ENCODE measurements at regions not wholly inside any gene's neighbourhood (a gene's known extent, or its start where the extent isn't known, plus 50 kb on each side); places are given as distances from the start of the nearest gene placed in this dataset.

DNA sequence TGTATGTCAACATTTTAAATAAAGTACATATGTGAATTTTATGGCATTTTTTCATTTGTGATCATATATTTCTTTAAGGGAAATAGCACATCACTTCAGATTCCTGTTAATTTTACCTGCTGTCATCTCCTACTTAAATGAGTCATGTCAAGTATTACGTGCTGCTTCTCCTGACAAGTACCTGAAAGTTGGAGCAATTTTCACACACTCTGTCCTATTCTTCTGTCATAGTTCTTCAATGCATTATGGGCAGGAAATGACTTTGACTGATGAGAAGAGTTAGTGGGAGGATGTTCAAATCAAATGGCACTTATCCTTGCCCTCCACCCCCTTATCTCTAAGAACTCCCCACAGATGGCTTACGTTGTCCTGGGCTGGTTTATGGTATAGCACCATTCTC, 64.2 kb upstream of the SYTL5 start:
- Mint-ChIP-seq H3K9me3 (ENCODE audit: unreplicated experiment) (no peaks in the 10 kb centered on the region), H3K36me3 (ENCODE audit: insufficient read depth, unreplicated experiment) (no peaks in the 10 kb centered on the region), H3K27me3 (ENCODE audit: insufficient read depth, unreplicated experiment) (peaks cover 55% of the 10 kb centered on the region), H3K4me1 (ENCODE audit: insufficient read depth, unreplicated experiment) (no peaks in the 10 kb centered on the region), H3K4me3 (ENCODE audit: unreplicated experiment) (no peak overlapping the region), H3K27ac (ENCODE audit: low read depth, unreplicated experiment) (no peak overlapping the region)
- CTCF ChIA-PET, result no interaction called here
- intact Hi-C loops (cut with micrococcal nuclease), result no loop called here
- TF ChIP-seq, protein P1, sequence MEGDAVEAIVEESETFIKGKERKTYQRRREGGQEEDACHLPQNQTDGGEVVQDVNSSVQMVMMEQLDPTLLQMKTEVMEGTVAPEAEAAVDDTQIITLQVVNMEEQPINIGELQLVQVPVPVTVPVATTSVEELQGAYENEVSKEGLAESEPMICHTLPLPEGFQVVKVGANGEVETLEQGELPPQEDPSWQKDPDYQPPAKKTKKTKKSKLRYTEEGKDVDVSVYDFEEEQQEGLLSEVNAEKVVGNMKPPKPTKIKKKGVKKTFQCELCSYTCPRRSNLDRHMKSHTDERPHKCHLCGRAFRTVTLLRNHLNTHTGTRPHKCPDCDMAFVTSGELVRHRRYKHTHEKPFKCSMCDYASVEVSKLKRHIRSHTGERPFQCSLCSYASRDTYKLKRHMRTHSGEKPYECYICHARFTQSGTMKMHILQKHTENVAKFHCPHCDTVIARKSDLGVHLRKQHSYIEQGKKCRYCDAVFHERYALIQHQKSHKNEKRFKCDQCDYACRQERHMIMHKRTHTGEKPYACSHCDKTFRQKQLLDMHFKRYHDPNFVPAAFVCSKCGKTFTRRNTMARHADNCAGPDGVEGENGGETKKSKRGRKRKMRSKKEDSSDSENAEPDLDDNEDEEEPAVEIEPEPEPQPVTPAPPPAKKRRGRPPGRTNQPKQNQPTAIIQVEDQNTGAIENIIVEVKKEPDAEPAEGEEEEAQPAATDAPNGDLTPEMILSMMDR (IDR thresholded peaks at IDR 0.05; ENCODE audit: unreplicated experiment), result no peak
- BruUV-seq (replicated peaks), result no TSS peak
- no peak for DNase-seq (ENCODE audit: unreplicated experiment)
- POLR2A ChIA-PET, result no interaction called here

GRCh38 chrX:37943554-37944344, 62.6 kb upstream of the SYTL5 start:
- no peak for DNase-seq (ENCODE audit: unreplicated experiment)
- ChIA-PET CTCF (no interaction called here), POLR2A (no interaction called here)
- no TSS peak for BruUV-seq (replicated peaks)
- TF ChIP-seq, protein P1 (IDR thresholded peaks at IDR 0.05; ENCODE audit: unreplicated experiment), result no peak
- Mint-ChIP-seq H3K4me3 (ENCODE audit: unreplicated experiment) (no peak overlapping the region), H3K9me3 (ENCODE audit: unreplicated experiment) (no peaks in the 10 kb centered on the region), H3K36me3 (ENCODE audit: insufficient read depth, unreplicated experiment) (no peaks in the 10 kb centered on the region), H3K4me1 (ENCODE audit: insufficient read depth, unreplicated experiment) (no peaks in the 10 kb centered on the region), H3K27ac (ENCODE audit: low read depth, unreplicated experiment) (no peak overlapping the region), H3K27me3 (ENCODE audit: insufficient read depth, unreplicated experiment) (peaks cover 52% of the 10 kb centered on the region)
- intact Hi-C loops (cut with micrococcal nuclease), result no loop called here

DNA sequence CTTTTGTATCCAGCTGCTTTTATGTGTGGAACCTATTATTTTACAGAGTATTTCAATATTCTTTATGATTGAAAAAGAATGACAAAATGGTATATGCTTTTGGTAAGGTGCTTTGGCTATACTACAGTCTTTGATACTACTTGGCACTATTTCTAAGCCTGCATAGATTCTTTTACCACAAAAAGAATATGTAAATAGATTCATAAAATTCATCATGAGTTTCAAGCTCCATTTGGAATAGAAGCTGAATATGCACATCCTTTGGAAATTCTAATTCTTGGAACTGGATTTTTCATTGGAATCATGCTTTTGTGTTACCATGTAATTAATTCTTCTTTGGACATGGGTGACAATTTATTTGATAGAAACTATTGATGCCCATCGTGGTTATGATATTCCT, 60.2 kb upstream of the SYTL5 start:
- intact Hi-C loops (cut with micrococcal nuclease), result no loop called here
- Mint-ChIP-seq H3K4me1 (ENCODE audit: insufficient read depth, unreplicated experiment) (no peaks in the 10 kb centered on the region), H3K4me3 (ENCODE audit: unreplicated experiment) (no peak overlapping the region), H3K9me3 (ENCODE audit: unreplicated experiment) (no peaks in the 10 kb centered on the region), H3K27ac (ENCODE audit: low read depth, unreplicated experiment) (no peak overlapping the region), H3K27me3 (ENCODE audit: insufficient read depth, unreplicated experiment) (peaks cover 49% of the 10 kb centered on the region), H3K36me3 (ENCODE audit: insufficient read depth, unreplicated experiment) (no peaks in the 10 kb centered on the region)
- BruUV-seq (replicated peaks), result no TSS peak
- DNase-seq (ENCODE audit: unreplicated experiment), result no peak
- ChIA-PET POLR2A (no interaction called here), CTCF (interaction anchor here (1.0 kb wide), 1 partner anchor 98 kb away, joined by 3 read pairs; the partner anchor contains the start of gene DYNLT3)
- TF ChIP-seq, protein P1 (IDR thresholded peaks at IDR 0.05; ENCODE audit: unreplicated experiment), result no peak

DNA sequence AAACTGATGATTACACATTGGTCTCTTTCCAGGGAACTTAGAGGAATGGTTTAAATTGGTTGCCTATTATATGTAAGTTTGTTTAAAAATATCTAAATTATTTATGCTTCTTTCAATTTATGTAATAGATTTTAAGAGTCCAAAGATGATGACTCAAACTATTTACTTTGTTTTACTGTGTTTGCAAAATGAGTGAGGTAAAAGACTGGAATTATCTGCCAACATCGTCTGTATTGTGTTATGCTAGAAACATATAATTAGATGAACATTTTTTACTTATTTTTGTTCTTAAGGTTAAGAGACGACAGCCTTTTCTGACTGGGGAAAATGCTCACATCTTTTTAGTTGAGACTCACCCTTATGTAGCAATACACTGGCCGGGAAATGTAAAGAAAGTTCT, 51.1 kb upstream of the SYTL5 start:
- Mint-ChIP-seq H3K27me3 (ENCODE audit: insufficient read depth, unreplicated experiment) (peaks cover 23% of the 10 kb centered on the region), H3K4me3 (ENCODE audit: unreplicated experiment) (no peak overlapping the region), H3K4me1 (ENCODE audit: insufficient read depth, unreplicated experiment) (no peaks in the 10 kb centered on the region), H3K9me3 (ENCODE audit: unreplicated experiment) (no peaks in the 10 kb centered on the region), H3K27ac (ENCODE audit: low read depth, unreplicated experiment) (no peak overlapping the region), H3K36me3 (ENCODE audit: insufficient read depth, unreplicated experiment) (no peaks in the 10 kb centered on the region)
- BruUV-seq (replicated peaks), result no TSS peak
- CTCF ChIA-PET, result no interaction called here
- intact Hi-C loops (cut with micrococcal nuclease), result no loop called here
- POLR2A ChIA-PET, result no interaction called here
- TF ChIP-seq, protein P1 (IDR thresholded peaks at IDR 0.05; ENCODE audit: unreplicated experiment), result no peak
- no peak for DNase-seq (ENCODE audit: unreplicated experiment)
